ENCODE measurements at regions not wholly inside any gene's neighbourhood (a gene's known extent, or its start where the extent isn't known, plus 50 kb on each side); places are given as distances from the start of the nearest gene placed in this dataset.
A peak's percentile ranks its signal among the peaks of the same experiment; 100 is the strongest.

- Histone ChIP-seq H3K27me3 (ENCODE audit: control insufficient read depth in 3 of 3, insufficient read depth in 3 of 3, low read depth in 1 of 3, low read length in 3 of 3) (peaks cover 0 to 2% (median 0%) of the 10 kb centered on the region in 3 experiments), H2BK5ac (ENCODE audit: low read length) (no peak overlapping the region), H3K79me1 (ENCODE audit: low read depth, low read length) (no peaks in the 10 kb centered on the region), H3K9ac (ENCODE audit: low read depth, low read length, poor library complexity) (no peak overlapping the region), H3K4me1 (ENCODE audit: control insufficient read depth in 2 of 2, insufficient read depth in 1 of 2, low read depth in 1 of 2, low read length in 2 of 2) (peaks cover 0 to under 1% of the 10 kb centered on the region in 2 donors), H2AFZ (ENCODE audit: low read length) (peak overlapping the region; percentile 40), H3K18ac (ENCODE audit: low read length) (no peak overlapping the region), H3K14ac (ENCODE audit: low read length) (no peak overlapping the region), H3K9me3 (replicated peaks in 1 of 2; ENCODE audit: control insufficient read depth in 2 of 2, insufficient read depth in 1 of 2, low read depth in 1 of 2, low read length in 2 of 2) (peaks cover 0 to 4% of the 10 kb centered on the region in 2 donors), H3K23ac (ENCODE audit: low read depth, low read length, poor library complexity) (no peak overlapping the region), H3K27ac (replicated peaks; ENCODE audit: low read length) (no peak overlapping the region), H2BK15ac (ENCODE audit: low read length) (no peak overlapping the region), H3K36me3 (replicated peaks in 1 of 2; ENCODE audit: control insufficient read depth in 2 of 2, insufficient read depth in 2 of 2, low read length in 2 of 2) (no peaks in the 10 kb centered on the region), H2AK5ac (ENCODE audit: low read depth, low read length) (no peak overlapping the region), H2BK120ac (ENCODE audit: low read depth, low read length) (no peak overlapping the region), H3K4me2 (ENCODE audit: insufficient read depth, low read length, poor library complexity, severe bottlenecking) (no peak overlapping the region), H4K8ac (ENCODE audit: low read depth, low read length) (no peak overlapping the region), H3K4me3 (ENCODE audit: low read length in 2 of 2) (no peak overlapping the region), H3K4ac (ENCODE audit: low read length) (no peak overlapping the region), H2BK12ac (ENCODE audit: low read length) (no peak overlapping the region), H4K91ac (ENCODE audit: low read depth, low read length, poor library complexity) (no peak overlapping the region)
- no peak for DNase-seq (ENCODE audit: low spot score)
- no CpG with 5 or more reads among the region's 6 CpGs for WGBS, 2 donors (ENCODE audit: extremely low coverage in 2 of 2, insufficient read length in 2 of 2, insufficient replicate concordance in 1 of 2)
Observed at GRCh38 chr3:94417963-94418455, 355.1 kb downstream of the NSUN3 start.

- Histone ChIP-seq H2BK15ac (ENCODE audit: low read length) (no peak overlapping the region), H3K23ac (ENCODE audit: low read depth, low read length, poor library complexity) (no peak overlapping the region), H3K9ac (ENCODE audit: low read depth, low read length, poor library complexity) (no peak overlapping the region), H2AFZ (ENCODE audit: low read length) (no peak overlapping the region), H3K9me3 (replicated peaks in 1 of 2; ENCODE audit: control insufficient read depth in 2 of 2, insufficient read depth in 1 of 2, low read depth in 1 of 2, low read length in 2 of 2) (peaks cover 0 to 4% of the 10 kb centered on the region in 2 donors), H3K4me1 (ENCODE audit: control insufficient read depth in 2 of 2, insufficient read depth in 1 of 2, low read depth in 1 of 2, low read length in 2 of 2) (no peaks in the 10 kb centered on the region), H4K91ac (ENCODE audit: low read depth, low read length, poor library complexity) (no peak overlapping the region), H3K4me2 (ENCODE audit: insufficient read depth, low read length, poor library complexity, severe bottlenecking) (no peak overlapping the region), H3K4ac (ENCODE audit: low read length) (no peak overlapping the region), H2BK12ac (ENCODE audit: low read length) (no peak overlapping the region), H3K18ac (ENCODE audit: low read length) (no peak overlapping the region), H3K14ac (ENCODE audit: low read length) (no peak overlapping the region), H3K27me3 (ENCODE audit: control insufficient read depth in 3 of 3, insufficient read depth in 3 of 3, low read depth in 1 of 3, low read length in 3 of 3) (peaks cover 0 to 2% (median 0%) of the 10 kb centered on the region in 3 experiments), H3K4me3 (ENCODE audit: low read length in 2 of 2) (no peak overlapping the region), H3K79me1 (ENCODE audit: low read depth, low read length) (no peaks in the 10 kb centered on the region), H2BK120ac (ENCODE audit: low read depth, low read length) (no peak overlapping the region), H2AK5ac (ENCODE audit: low read depth, low read length) (no peak overlapping the region), H3K36me3 (replicated peaks in 1 of 2; ENCODE audit: control insufficient read depth in 2 of 2, insufficient read depth in 2 of 2, low read length in 2 of 2) (no peaks in the 10 kb centered on the region), H2BK5ac (ENCODE audit: low read length) (no peak overlapping the region), H4K8ac (ENCODE audit: low read depth, low read length) (no peak overlapping the region), H3K27ac (replicated peaks; ENCODE audit: low read length) (no peak overlapping the region)
- no peak for DNase-seq (ENCODE audit: low spot score)
- no CpG with 5 or more reads among the region's 1 CpG for WGBS, 2 donors (ENCODE audit: extremely low coverage in 2 of 2, insufficient read length in 2 of 2, insufficient replicate concordance in 1 of 2)
Observed at GRCh38 chr3:94420931-94421330, 358.1 kb downstream of the NSUN3 start.

- Histone ChIP-seq H3K79me1 (ENCODE audit: low read depth, low read length) (no peaks in the 10 kb centered on the region), H2BK15ac (ENCODE audit: low read length) (no peak overlapping the region), H2AK5ac (ENCODE audit: low read depth, low read length) (no peak overlapping the region), H3K14ac (ENCODE audit: low read length) (no peak overlapping the region), H2BK5ac (ENCODE audit: low read length) (no peak overlapping the region), H3K27ac (replicated peaks; ENCODE audit: low read length) (no peak overlapping the region), H4K8ac (ENCODE audit: low read depth, low read length) (no peak overlapping the region), H2BK12ac (ENCODE audit: low read length) (no peak overlapping the region), H3K4ac (ENCODE audit: low read length) (no peak overlapping the region), H3K4me2 (ENCODE audit: insufficient read depth, low read length, poor library complexity, severe bottlenecking) (no peak overlapping the region), H3K36me3 (replicated peaks in 1 of 2; ENCODE audit: control insufficient read depth in 2 of 2, insufficient read depth in 2 of 2, low read length in 2 of 2) (no peaks in the 10 kb centered on the region), H3K4me3 (ENCODE audit: low read length in 2 of 2) (no peak overlapping the region), H2BK120ac (ENCODE audit: low read depth, low read length) (no peak overlapping the region), H3K23ac (ENCODE audit: low read depth, low read length, poor library complexity) (no peak overlapping the region), H4K91ac (ENCODE audit: low read depth, low read length, poor library complexity) (no peak overlapping the region), H2AFZ (ENCODE audit: low read length) (no peak overlapping the region), H3K27me3 (ENCODE audit: control insufficient read depth in 3 of 3, insufficient read depth in 3 of 3, low read depth in 1 of 3, low read length in 3 of 3) (peaks cover 0 to 1% (median 0%) of the 10 kb centered on the region in 3 experiments), H3K18ac (ENCODE audit: low read length) (no peak overlapping the region), H3K4me1 (ENCODE audit: control insufficient read depth in 2 of 2, insufficient read depth in 1 of 2, low read depth in 1 of 2, low read length in 2 of 2) (no peaks in the 10 kb centered on the region), H3K9me3 (replicated peaks in 1 of 2; ENCODE audit: control insufficient read depth in 2 of 2, insufficient read depth in 1 of 2, low read depth in 1 of 2, low read length in 2 of 2) (peaks cover 0 to 5% of the 10 kb centered on the region in 2 donors), H3K9ac (ENCODE audit: low read depth, low read length, poor library complexity) (no peak overlapping the region)
- DNase-seq (ENCODE audit: low spot score) = no peak
Observed at GRCh38 chr3:94423578-94423977, 360.7 kb downstream of the NSUN3 start.

GRCh38 chr3:94429517-94429916 is 366.7 kb downstream of the NSUN3 start:
- Histone ChIP-seq H3K4me2 (ENCODE audit: insufficient read depth, low read length, poor library complexity, severe bottlenecking) (no peak overlapping the region), H3K36me3 (replicated peaks in 1 of 2; ENCODE audit: control insufficient read depth in 2 of 2, insufficient read depth in 2 of 2, low read length in 2 of 2) (no peaks in the 10 kb centered on the region)

More at GRCh38 chr3:94429517-94429916, 366.7 kb downstream of the NSUN3 start:
- Histone ChIP-seq H3K14ac (ENCODE audit: low read length) (no peak overlapping the region), H3K18ac (ENCODE audit: low read length) (no peak overlapping the region), H4K8ac (ENCODE audit: low read depth, low read length) (no peak overlapping the region), H2BK12ac (ENCODE audit: low read length) (no peak overlapping the region), H3K27me3 (ENCODE audit: control insufficient read depth in 3 of 3, insufficient read depth in 3 of 3, low read depth in 1 of 3, low read length in 3 of 3) (no peaks in the 10 kb centered on the region), H3K9me3 (replicated peaks in 1 of 2; ENCODE audit: control insufficient read depth in 2 of 2, insufficient read depth in 1 of 2, low read depth in 1 of 2, low read length in 2 of 2) (peaks cover 0 to 4% of the 10 kb centered on the region in 2 donors), H2BK5ac (ENCODE audit: low read length) (no peak overlapping the region), H2BK120ac (ENCODE audit: low read depth, low read length) (no peak overlapping the region), H3K79me1 (ENCODE audit: low read depth, low read length) (no peaks in the 10 kb centered on the region), H4K91ac (ENCODE audit: low read depth, low read length, poor library complexity) (no peak overlapping the region), H2BK15ac (ENCODE audit: low read length) (no peak overlapping the region), H3K4me1 (ENCODE audit: control insufficient read depth in 2 of 2, insufficient read depth in 1 of 2, low read depth in 1 of 2, low read length in 2 of 2) (no peaks in the 10 kb centered on the region), H2AFZ (ENCODE audit: low read length) (no peak overlapping the region), H2AK5ac (ENCODE audit: low read depth, low read length) (no peak overlapping the region), H3K4ac (ENCODE audit: low read length) (no peak overlapping the region), H3K23ac (ENCODE audit: low read depth, low read length, poor library complexity) (no peak overlapping the region), H3K4me3 (ENCODE audit: low read length in 2 of 2) (no peak overlapping the region), H3K9ac (ENCODE audit: low read depth, low read length, poor library complexity) (no peak overlapping the region), H3K27ac (replicated peaks; ENCODE audit: low read length) (no peak overlapping the region)
- DNase-seq (ENCODE audit: low spot score) = no peak

Measured in neuronal stem cell (in vitro differentiated cells).